ENCODE measurements at regions not wholly inside any gene's neighbourhood (a gene's known extent, or its start where the extent isn't known, plus 50 kb on each side); places are given as distances from the start of the nearest gene placed in this dataset.

DNA sequence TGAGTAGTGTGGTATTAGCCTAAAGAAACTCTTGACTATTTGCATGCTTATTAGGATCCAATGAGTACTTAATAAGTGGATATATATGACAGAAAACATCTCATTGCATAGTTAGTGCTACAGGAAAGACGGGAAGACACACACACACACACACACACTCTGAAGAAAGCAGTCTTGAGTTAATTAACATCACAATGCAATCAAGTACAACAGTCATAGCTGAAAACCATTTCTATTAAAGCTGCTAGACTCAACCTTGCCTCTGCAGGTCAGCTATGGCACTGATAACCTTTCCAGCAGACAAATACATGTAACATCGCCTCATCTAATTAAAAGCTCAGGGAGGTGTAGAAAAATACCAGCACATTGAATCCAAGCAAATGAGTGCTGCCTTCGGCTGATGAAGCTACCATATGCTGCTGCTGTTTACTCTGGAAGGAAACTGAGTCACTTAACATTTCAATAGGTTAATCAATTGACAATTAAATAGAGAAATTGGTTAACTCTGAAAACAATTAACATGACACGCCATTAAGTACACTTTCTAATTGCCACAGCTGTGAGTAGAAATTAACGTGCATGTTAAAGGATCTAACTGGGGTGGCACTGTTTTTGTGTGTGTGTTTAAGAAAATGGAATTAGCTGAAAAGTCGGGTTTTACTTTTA lies 93.2 kb upstream of the OTX2 start:
- TF ChIP-seq, protein P1, sequence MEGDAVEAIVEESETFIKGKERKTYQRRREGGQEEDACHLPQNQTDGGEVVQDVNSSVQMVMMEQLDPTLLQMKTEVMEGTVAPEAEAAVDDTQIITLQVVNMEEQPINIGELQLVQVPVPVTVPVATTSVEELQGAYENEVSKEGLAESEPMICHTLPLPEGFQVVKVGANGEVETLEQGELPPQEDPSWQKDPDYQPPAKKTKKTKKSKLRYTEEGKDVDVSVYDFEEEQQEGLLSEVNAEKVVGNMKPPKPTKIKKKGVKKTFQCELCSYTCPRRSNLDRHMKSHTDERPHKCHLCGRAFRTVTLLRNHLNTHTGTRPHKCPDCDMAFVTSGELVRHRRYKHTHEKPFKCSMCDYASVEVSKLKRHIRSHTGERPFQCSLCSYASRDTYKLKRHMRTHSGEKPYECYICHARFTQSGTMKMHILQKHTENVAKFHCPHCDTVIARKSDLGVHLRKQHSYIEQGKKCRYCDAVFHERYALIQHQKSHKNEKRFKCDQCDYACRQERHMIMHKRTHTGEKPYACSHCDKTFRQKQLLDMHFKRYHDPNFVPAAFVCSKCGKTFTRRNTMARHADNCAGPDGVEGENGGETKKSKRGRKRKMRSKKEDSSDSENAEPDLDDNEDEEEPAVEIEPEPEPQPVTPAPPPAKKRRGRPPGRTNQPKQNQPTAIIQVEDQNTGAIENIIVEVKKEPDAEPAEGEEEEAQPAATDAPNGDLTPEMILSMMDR (IDR thresholded peaks at IDR 0.05), result no peak
- TF ChIP-seq POLR2A (IDR thresholded peaks at IDR 0.05), result no peak
- TF ChIP-seq POLR2AphosphoS5 (IDR thresholded peaks at IDR 0.05), result no peak
